HepG2 (cell line): ENCODE measurements at regions not wholly inside any gene's neighbourhood (a gene's known extent, or its start where the extent isn't known, plus 50 kb on each side); places are given as distances from the start of the nearest gene placed in this dataset.
A peak's percentile ranks its signal among the peaks of the same experiment; 100 is the strongest.

Experiments used
- CREB1 ChIP-seq, 2 experiments: fragments of 450-650 bp in 1 of 2; IDR thresholded peaks; 2 replicates each; pipeline ENCODE4 v1.6.1; 2016 to 2017; ENCODE audit warnings: control low read depth in 1 of 2, mild to moderate bottlenecking in 1 of 2, missing compliant biosample characterization in 1 of 2, missing genetic modification characterization in 1 of 2
- FOXO1 ChIP-seq: sonication (generic); formaldehyde crosslinking; IDR thresholded peaks from 2 replicates; pipeline ENCODE4 v1.4.0; 2020; ENCODE audit warnings: missing genetic modification reagents
- FOXP1 ChIP-seq, 2 experiments: fragments of 450-650 bp in 1 of 2; IDR thresholded peaks; 2 replicates each; pipeline ENCODE4 v1.6.1; 2017 to 2018; ENCODE audit warnings: antibody characterized with exemption in 1 of 2
- HES4 ChIP-seq: sonication (generic); formaldehyde crosslinking; IDR thresholded peaks from 2 replicates; pipeline ENCODE4 v1.9.0; 2021; ENCODE audit warnings: mild to moderate bottlenecking, missing genetic modification reagents, borderline replicate concordance
- HMG20B ChIP-seq: conservative IDR thresholded peaks from 2 replicates; pipeline ENCODE4 v1.6.1; 2016; ENCODE audit warnings: missing genetic modification reagents, missing compliant biosample characterization
- HNF4A ChIP-seq: sonication (generic); formaldehyde crosslinking; IDR thresholded peaks from 2 replicates; pipeline ENCODE4 v1.4.0; 2020; ENCODE audit warnings: missing genetic modification reagents
- KLF16 ChIP-seq, 2 experiments: sonication (generic) in 1 of 2; formaldehyde crosslinking in 1 of 2; IDR thresholded peaks; 2 replicates each; pipeline versions ENCODE4 v1.6.1 to v1.8.0; 2016 to 2023; ENCODE audit warnings: missing genetic modification reagents in 2 of 2, missing compliant biosample characterization in 1 of 2
- MIXL1 ChIP-seq: IDR thresholded peaks from 2 replicates; pipeline ENCODE4 v1.6.1; 2016
- MXI1 ChIP-seq: IDR thresholded peaks from 3 replicates; pipeline ENCODE4 v1.6.1; 2012; ENCODE audit warnings: low read depth, low read length, inconsistent platforms, borderline replicate concordance
- NFIC ChIP-seq: IDR thresholded peaks from 2 replicates; pipeline ENCODE4 v1.6.1; 2012; ENCODE audit warnings: mild to moderate bottlenecking, low read length, inconsistent platforms
- NFKBIZ ChIP-seq: IDR thresholded peaks from 2 replicates; pipeline ENCODE4 v1.6.1; 2018; ENCODE audit warnings: missing genetic modification reagents, missing compliant biosample characterization
- PHF21A ChIP-seq: sonication (generic); formaldehyde crosslinking; IDR thresholded peaks from 2 replicates; pipeline ENCODE4 v1.5.0; 2020; ENCODE audit warnings: mild to moderate bottlenecking, missing genetic modification reagents
- ZBTB21 ChIP-seq: sonication (generic); formaldehyde crosslinking; IDR thresholded peaks from 2 replicates; pipeline ENCODE4 v1.4.0; 2020; ENCODE audit warnings: missing genetic modification reagents
- ZMYM4 ChIP-seq: sonication (generic); formaldehyde crosslinking; IDR thresholded peaks from 2 replicates; pipeline ENCODE4 v1.8.1; 2023; ENCODE audit warnings: mild to moderate bottlenecking, missing genetic modification reagents
- ZNF543 ChIP-seq: sonication (generic); formaldehyde crosslinking; IDR thresholded peaks from 2 replicates; pipeline ENCODE4 v1.4.0; 2020; ENCODE audit warnings: mild to moderate bottlenecking, missing genetic modification reagents
- ZNF792 ChIP-seq: IDR thresholded peaks from 2 replicates; pipeline ENCODE4 v1.6.1; 2016
- TF ChIP-seq, protein P1 (sequence below): sonication (generic); formaldehyde crosslinking; IDR thresholded peaks from 2 replicates; pipeline ENCODE4 v1.8.0; 2022; ENCODE audit warnings: missing genetic modification reagents, mild to moderate bottlenecking, inconsistent platforms, borderline replicate concordance
- TF ChIP-seq, protein P2 (sequence below): sonication (generic); formaldehyde crosslinking; IDR thresholded peaks from 2 replicates; pipeline ENCODE4 v1.4.0; 2020; ENCODE audit warnings: missing genetic modification reagents
- TF ChIP-seq, protein P3 (sequence below): sonication (generic); formaldehyde crosslinking; IDR thresholded peaks from 2 replicates; pipeline ENCODE4 v1.4.0; 2020; ENCODE audit warnings: missing genetic modification reagents
- TF ChIP-seq, protein P4 (sequence below): sonication (generic); formaldehyde crosslinking; IDR thresholded peaks from 2 replicates; pipeline ENCODE4 v1.4.0; 2020; ENCODE audit warnings: missing genetic modification reagents

DNA sequence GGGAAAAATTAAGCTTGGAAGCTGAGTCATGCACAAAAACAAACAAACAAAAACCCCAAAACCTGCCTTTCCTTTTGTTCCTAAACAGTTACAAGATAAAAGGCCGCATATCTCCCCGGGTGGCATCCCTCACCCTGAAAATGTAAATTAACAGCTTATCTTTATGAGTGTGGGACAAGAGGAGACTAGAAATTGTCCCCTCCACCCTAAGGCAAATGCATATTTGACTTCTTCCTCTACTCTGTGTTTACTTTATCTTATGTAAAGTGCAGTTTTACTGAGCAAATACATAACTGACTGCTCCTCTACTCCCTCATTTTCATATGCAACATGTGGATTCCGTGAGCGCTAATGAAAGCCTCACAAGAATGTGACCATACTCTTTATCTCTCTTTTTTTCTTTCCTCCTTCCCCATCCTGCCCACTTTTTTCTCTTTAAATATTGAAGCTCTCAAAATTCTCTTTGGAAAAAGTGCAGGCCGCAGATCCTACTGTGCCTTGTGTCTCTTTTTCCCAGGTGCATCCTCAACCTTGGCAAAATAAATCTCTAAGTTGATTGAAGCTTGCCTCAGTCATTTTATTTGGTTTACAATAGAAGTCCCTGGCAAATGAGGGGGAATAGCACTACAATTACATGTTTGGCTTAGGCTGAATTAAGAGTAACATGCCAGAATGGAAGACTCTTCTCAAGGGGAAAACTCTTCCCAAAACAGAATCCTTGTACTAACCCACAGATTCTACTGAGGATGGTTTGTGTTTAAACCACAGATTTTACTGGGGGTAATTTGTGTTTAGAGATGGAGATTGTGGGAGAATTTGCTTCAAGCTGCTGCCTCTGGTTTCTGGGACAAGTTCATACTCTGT, 72.7 kb upstream of the WDR72 start (continued):
- TF ChIP-seq HES4 (no peak), MXI1 (peak; percentile 24; the same call in 1 of the 3 replicates), FOXP1 (IDR thresholded peaks at IDR 0.05) (no peak), FOXP1 (CRISPR knock-in tag; IDR thresholded peaks at IDR 0.05) (peak; percentile 95), ZBTB21 (CRISPR knock-in tag) (no peak), ZNF543 (CRISPR knock-in tag) (0 out of 2 replicates have a peak, but pooled peaks have one; percentile 24), NFIC (peak; percentile 87; the same call in 1 of the 2 replicates), ZNF792 (CRISPR knock-in tag) (peak; percentile 64; the same call in 1 of the 2 replicates), CREB1 (IDR thresholded peaks at IDR 0.05) (no peak), CREB1 (CRISPR knock-in tag; IDR thresholded peaks at IDR 0.05) (peak; percentile 72), HNF4A (CRISPR knock-in tag) (peak; percentile 57), PHF21A (CRISPR knock-in tag) (peak; percentile 76), NFKBIZ (CRISPR knock-in tag) (0 out of 2 replicates have a peak, but pooled peaks have one; percentile 39), FOXO1 (CRISPR knock-in tag) (peak; percentile 78; the same call in 1 of the 2 replicates), MIXL1 (CRISPR knock-in tag) (peak; percentile 88), KLF16 (CRISPR knock-in tag; IDR thresholded peaks at IDR 0.05) (0 out of 4 replicates have a peak, but pooled peaks of 1 of the 2 experiments have one; percentile 52), ZMYM4 (CRISPR knock-in tag) (peak; percentile 45), HMG20B (CRISPR knock-in tag) (peak; percentile 64; the same call in 1 of the 2 replicates)
- TF ChIP-seq, protein P1, sequence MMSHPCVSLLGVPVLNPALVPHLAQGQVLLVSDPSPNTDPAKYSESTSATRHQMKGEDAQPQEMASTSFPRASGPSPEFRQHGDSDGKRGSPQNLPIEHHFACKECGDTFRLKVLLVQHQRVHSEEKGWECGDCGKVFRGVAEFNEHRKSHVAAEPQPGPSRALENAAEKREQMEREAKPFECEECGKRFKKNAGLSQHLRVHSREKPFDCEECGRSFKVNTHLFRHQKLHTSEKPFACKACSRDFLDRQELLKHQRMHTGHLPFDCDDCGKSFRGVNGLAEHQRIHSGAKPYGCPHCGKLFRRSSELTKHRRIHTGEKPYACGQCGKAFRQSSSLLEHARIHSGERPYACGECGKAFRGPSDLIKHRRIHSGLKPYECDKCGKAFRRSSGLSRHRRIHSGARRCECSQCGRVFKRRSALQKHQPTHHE (CRISPR knock-in tag) = 0 out of 2 replicates have a peak, but pooled peaks have one; percentile 25
- TF ChIP-seq, protein P2, sequence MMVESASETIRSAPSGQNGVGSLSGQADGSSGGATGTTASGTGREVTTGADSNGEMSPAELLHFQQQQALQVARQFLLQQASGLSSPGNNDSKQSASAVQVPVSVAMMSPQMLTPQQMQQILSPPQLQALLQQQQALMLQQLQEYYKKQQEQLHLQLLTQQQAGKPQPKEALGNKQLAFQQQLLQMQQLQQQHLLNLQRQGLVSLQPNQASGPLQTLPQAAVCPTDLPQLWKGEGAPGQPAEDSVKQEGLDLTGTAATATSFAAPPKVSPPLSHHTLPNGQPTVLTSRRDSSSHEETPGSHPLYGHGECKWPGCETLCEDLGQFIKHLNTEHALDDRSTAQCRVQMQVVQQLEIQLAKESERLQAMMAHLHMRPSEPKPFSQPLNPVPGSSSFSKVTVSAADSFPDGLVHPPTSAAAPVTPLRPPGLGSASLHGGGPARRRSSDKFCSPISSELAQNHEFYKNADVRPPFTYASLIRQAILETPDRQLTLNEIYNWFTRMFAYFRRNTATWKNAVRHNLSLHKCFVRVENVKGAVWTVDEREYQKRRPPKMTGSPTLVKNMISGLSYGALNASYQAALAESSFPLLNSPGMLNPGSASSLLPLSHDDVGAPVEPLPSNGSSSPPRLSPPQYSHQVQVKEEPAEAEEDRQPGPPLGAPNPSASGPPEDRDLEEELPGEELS = peak; percentile 97
- TF ChIP-seq, protein P3, sequence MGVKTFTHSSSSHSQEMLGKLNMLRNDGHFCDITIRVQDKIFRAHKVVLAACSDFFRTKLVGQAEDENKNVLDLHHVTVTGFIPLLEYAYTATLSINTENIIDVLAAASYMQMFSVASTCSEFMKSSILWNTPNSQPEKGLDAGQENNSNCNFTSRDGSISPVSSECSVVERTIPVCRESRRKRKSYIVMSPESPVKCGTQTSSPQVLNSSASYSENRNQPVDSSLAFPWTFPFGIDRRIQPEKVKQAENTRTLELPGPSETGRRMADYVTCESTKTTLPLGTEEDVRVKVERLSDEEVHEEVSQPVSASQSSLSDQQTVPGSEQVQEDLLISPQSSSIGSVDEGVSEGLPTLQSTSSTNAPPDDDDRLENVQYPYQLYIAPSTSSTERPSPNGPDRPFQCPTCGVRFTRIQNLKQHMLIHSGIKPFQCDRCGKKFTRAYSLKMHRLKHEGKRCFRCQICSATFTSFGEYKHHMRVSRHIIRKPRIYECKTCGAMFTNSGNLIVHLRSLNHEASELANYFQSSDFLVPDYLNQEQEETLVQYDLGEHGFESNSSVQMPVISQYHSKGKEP (CRISPR knock-in tag) = no peak
- TF ChIP-seq, protein P4, sequence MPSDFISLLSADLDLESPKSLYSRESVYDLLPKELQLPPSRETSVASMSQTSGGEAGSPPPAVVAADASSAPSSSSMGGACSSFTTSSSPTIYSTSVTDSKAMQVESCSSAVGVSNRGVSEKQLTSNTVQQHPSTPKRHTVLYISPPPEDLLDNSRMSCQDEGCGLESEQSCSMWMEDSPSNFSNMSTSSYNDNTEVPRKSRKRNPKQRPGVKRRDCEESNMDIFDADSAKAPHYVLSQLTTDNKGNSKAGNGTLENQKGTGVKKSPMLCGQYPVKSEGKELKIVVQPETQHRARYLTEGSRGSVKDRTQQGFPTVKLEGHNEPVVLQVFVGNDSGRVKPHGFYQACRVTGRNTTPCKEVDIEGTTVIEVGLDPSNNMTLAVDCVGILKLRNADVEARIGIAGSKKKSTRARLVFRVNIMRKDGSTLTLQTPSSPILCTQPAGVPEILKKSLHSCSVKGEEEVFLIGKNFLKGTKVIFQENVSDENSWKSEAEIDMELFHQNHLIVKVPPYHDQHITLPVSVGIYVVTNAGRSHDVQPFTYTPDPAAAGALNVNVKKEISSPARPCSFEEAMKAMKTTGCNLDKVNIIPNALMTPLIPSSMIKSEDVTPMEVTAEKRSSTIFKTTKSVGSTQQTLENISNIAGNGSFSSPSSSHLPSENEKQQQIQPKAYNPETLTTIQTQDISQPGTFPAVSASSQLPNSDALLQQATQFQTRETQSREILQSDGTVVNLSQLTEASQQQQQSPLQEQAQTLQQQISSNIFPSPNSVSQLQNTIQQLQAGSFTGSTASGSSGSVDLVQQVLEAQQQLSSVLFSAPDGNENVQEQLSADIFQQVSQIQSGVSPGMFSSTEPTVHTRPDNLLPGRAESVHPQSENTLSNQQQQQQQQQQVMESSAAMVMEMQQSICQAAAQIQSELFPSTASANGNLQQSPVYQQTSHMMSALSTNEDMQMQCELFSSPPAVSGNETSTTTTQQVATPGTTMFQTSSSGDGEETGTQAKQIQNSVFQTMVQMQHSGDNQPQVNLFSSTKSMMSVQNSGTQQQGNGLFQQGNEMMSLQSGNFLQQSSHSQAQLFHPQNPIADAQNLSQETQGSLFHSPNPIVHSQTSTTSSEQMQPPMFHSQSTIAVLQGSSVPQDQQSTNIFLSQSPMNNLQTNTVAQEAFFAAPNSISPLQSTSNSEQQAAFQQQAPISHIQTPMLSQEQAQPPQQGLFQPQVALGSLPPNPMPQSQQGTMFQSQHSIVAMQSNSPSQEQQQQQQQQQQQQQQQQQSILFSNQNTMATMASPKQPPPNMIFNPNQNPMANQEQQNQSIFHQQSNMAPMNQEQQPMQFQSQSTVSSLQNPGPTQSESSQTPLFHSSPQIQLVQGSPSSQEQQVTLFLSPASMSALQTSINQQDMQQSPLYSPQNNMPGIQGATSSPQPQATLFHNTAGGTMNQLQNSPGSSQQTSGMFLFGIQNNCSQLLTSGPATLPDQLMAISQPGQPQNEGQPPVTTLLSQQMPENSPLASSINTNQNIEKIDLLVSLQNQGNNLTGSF = no peak
